ENCODE measurements at regions not wholly inside any gene's neighbourhood (a gene's known extent, or its start where the extent isn't known, plus 50 kb on each side); places are given as distances from the start of the nearest gene placed in this dataset.
"Not testable (repeated sequence)": the region's sequence is repeated elsewhere in the genome, so short reads cannot be mapped to it uniquely, and the experiment has no call there.

- no peak for ATAC-seq
- TF ChIP-seq PPARA (CRISPR knock-in tag; IDR thresholded peaks at IDR 0.05; ENCODE audit: borderline replicate concordance), result no peak
- no peak for TF ChIP-seq TCF4 (CRISPR knock-in tag; IDR thresholded peaks at IDR 0.05; ENCODE audit: borderline replicate concordance)
- TF ChIP-seq ZNF565 (CRISPR knock-in tag; conservative IDR thresholded peaks at IDR 0.05; ENCODE audit: low read depth), result no peak
- no peak for TF ChIP-seq OSR1 (CRISPR knock-in tag; IDR thresholded peaks at IDR 0.05)
- TF ChIP-seq BACH2 (CRISPR knock-in tag; IDR thresholded peaks at IDR 0.05; ENCODE audit: borderline replicate concordance), result no peak
- TF ChIP-seq ESRRG (CRISPR knock-in tag; IDR thresholded peaks at IDR 0.05), result no peak
- TF ChIP-seq ARNTL (CRISPR knock-in tag; IDR thresholded peaks at IDR 0.05; ENCODE audit: borderline replicate concordance, low read depth), result no peak
- TF ChIP-seq, protein P1, sequence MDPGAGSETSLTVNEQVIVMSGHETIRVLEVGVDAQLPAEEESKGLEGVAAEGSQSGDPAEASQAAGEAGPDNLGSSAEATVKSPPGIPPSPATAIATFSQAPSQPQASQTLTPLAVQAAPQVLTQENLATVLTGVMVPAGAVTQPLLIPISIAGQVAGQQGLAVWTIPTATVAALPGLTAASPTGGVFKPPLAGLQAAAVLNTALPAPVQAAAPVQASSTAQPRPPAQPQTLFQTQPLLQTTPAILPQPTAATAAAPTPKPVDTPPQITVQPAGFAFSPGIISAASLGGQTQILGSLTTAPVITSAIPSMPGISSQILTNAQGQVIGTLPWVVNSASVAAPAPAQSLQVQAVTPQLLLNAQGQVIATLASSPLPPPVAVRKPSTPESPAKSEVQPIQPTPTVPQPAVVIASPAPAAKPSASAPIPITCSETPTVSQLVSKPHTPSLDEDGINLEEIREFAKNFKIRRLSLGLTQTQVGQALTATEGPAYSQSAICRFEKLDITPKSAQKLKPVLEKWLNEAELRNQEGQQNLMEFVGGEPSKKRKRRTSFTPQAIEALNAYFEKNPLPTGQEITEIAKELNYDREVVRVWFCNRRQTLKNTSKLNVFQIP (CRISPR knock-in tag; IDR thresholded peaks at IDR 0.05; ENCODE audit: borderline replicate concordance, low read depth), result no peak
- no peak for TF ChIP-seq GLIS3 (CRISPR knock-in tag; IDR thresholded peaks at IDR 0.05)
- no peak for TF ChIP-seq ZC3H10 (CRISPR knock-in tag; IDR thresholded peaks at IDR 0.05)
- TF ChIP-seq, protein P2, sequence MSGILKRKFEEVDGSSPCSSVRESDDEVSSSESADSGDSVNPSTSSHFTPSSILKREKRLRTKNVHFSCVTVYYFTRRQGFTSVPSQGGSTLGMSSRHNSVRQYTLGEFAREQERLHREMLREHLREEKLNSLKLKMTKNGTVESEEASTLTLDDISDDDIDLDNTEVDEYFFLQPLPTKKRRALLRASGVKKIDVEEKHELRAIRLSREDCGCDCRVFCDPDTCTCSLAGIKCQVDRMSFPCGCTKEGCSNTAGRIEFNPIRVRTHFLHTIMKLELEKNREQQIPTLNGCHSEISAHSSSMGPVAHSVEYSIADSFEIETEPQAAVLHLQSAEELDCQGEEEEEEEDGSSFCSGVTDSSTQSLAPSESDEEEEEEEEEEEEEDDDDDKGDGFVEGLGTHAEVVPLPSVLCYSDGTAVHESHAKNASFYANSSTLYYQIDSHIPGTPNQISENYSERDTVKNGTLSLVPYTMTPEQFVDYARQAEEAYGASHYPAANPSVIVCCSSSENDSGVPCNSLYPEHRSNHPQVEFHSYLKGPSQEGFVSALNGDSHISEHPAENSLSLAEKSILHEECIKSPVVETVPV (CRISPR knock-in tag; IDR thresholded peaks at IDR 0.05), result no peak
- TF ChIP-seq PATZ1 (CRISPR knock-in tag; IDR thresholded peaks at IDR 0.05; ENCODE audit: borderline replicate concordance), result no peak
- TF ChIP-seq CREB5 (CRISPR knock-in tag; IDR thresholded peaks at IDR 0.05; ENCODE audit: low read depth), result no peak
- no peak for TF ChIP-seq TOX (CRISPR knock-in tag; IDR thresholded peaks at IDR 0.05; ENCODE audit: borderline replicate concordance)
- no peak for TF ChIP-seq ZNF70 (CRISPR knock-in tag; IDR thresholded peaks at IDR 0.05)
- TF ChIP-seq SNAI2 (CRISPR knock-in tag; IDR thresholded peaks at IDR 0.05), result no peak
- no peak for TF ChIP-seq ISL1 (CRISPR knock-in tag; IDR thresholded peaks at IDR 0.05)
- no peak for TF ChIP-seq ZFP30 (CRISPR knock-in tag; IDR thresholded peaks at IDR 0.05)
- TF ChIP-seq CSDC2 (CRISPR knock-in tag; IDR thresholded peaks at IDR 0.05), result no peak
Measured at GRCh38 chr14:48703728-48704467, 882.3 kb downstream of the RPS29 start.

- ATAC-seq, result not testable (repeated sequence)
Measured at GRCh38 chr14:48697362-48697761, 888.8 kb downstream of the RPS29 start.

DNA sequence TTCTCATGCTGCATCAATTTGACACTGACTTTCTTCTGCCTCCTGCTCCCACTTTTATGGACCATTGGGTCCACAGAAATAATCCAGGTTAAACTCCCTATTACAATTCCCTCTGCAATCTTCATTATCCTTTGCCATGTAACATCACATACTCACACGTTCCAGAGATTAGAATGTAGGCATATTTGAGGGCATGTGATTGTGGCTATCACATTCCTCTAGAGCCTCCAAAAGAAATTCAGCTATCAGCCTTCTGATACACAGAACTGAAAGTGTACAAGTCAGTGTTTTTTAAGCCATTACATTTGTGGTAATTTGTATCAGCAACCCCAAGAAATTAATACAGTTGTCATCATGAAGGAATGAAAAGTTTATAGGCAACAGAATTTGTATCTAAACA, 892.4 kb downstream of the RPS29 start:
- TF ChIP-seq, protein P3, sequence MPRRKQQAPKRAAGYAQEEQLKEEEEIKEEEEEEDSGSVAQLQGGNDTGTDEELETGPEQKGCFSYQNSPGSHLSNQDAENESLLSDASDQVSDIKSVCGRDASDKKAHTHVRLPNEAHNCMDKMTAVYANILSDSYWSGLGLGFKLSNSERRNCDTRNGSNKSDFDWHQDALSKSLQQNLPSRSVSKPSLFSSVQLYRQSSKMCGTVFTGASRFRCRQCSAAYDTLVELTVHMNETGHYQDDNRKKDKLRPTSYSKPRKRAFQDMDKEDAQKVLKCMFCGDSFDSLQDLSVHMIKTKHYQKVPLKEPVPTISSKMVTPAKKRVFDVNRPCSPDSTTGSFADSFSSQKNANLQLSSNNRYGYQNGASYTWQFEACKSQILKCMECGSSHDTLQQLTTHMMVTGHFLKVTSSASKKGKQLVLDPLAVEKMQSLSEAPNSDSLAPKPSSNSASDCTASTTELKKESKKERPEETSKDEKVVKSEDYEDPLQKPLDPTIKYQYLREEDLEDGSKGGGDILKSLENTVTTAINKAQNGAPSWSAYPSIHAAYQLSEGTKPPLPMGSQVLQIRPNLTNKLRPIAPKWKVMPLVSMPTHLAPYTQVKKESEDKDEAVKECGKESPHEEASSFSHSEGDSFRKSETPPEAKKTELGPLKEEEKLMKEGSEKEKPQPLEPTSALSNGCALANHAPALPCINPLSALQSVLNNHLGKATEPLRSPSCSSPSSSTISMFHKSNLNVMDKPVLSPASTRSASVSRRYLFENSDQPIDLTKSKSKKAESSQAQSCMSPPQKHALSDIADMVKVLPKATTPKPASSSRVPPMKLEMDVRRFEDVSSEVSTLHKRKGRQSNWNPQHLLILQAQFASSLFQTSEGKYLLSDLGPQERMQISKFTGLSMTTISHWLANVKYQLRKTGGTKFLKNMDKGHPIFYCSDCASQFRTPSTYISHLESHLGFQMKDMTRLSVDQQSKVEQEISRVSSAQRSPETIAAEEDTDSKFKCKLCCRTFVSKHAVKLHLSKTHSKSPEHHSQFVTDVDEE (CRISPR knock-in tag; IDR thresholded peaks at IDR 0.05), result no peak
- TF ChIP-seq TCF4 (CRISPR knock-in tag; IDR thresholded peaks at IDR 0.05; ENCODE audit: borderline replicate concordance), result no peak
- no peak for TF ChIP-seq TOX (CRISPR knock-in tag; IDR thresholded peaks at IDR 0.05; ENCODE audit: borderline replicate concordance)
- no peak for TF ChIP-seq ZNF8 (CRISPR knock-in tag; IDR thresholded peaks at IDR 0.05)
- TF ChIP-seq ZNF70 (CRISPR knock-in tag; IDR thresholded peaks at IDR 0.05), result no peak
- TF ChIP-seq ZNF565 (CRISPR knock-in tag; conservative IDR thresholded peaks at IDR 0.05; ENCODE audit: low read depth), result no peak
- no peak for TF ChIP-seq OSR1 (CRISPR knock-in tag; IDR thresholded peaks at IDR 0.05)
- no peak for TF ChIP-seq ARNTL (CRISPR knock-in tag; IDR thresholded peaks at IDR 0.05; ENCODE audit: borderline replicate concordance, low read depth)
- TF ChIP-seq BACH2 (CRISPR knock-in tag; IDR thresholded peaks at IDR 0.05; ENCODE audit: borderline replicate concordance), result no peak
- TF ChIP-seq PPARA (CRISPR knock-in tag; IDR thresholded peaks at IDR 0.05; ENCODE audit: borderline replicate concordance), result no peak
- TF ChIP-seq, protein P2 (CRISPR knock-in tag; IDR thresholded peaks at IDR 0.05), result no peak
- TF ChIP-seq ESRRG (CRISPR knock-in tag; IDR thresholded peaks at IDR 0.05), result no peak
- no peak for TF ChIP-seq ZFP30 (CRISPR knock-in tag; IDR thresholded peaks at IDR 0.05)
- TF ChIP-seq PATZ1 (CRISPR knock-in tag; IDR thresholded peaks at IDR 0.05; ENCODE audit: borderline replicate concordance), result no peak
- ATAC-seq, result no peak

Data from SK-N-SH treated with all-trans-retinoic acid at 6 μM for 48 hours (cell line).